Fibroblast of pulmonary artery (primary cell): ENCODE measurements at regions not wholly inside any gene's neighbourhood (a gene's known extent, or its start where the extent isn't known, plus 50 kb on each side); places are given as distances from the start of the nearest gene placed in this dataset.

Experiments used
- DNase-seq: peaks from one replicate; pipeline ENCODE4 v3.0.0-alpha.2; 2010; ENCODE audit warnings: low read depth
- H3K4me3 ChIP-seq: replicated peaks from 2 replicates; pipeline ENCODE4 v1.5.1; 2011; ENCODE audit warnings: low read depth, mild to moderate bottlenecking, control low read depth, low read length, moderate library complexity
- TF ChIP-seq, protein P1 (sequence below): IDR thresholded peaks from 2 replicates; pipeline ENCODE4 v1.5.1; 2011; ENCODE audit warnings: mild to moderate bottlenecking, control low read depth, low read length, inconsistent platforms; ENCODE audit errors: missing control alignments

DNA sequence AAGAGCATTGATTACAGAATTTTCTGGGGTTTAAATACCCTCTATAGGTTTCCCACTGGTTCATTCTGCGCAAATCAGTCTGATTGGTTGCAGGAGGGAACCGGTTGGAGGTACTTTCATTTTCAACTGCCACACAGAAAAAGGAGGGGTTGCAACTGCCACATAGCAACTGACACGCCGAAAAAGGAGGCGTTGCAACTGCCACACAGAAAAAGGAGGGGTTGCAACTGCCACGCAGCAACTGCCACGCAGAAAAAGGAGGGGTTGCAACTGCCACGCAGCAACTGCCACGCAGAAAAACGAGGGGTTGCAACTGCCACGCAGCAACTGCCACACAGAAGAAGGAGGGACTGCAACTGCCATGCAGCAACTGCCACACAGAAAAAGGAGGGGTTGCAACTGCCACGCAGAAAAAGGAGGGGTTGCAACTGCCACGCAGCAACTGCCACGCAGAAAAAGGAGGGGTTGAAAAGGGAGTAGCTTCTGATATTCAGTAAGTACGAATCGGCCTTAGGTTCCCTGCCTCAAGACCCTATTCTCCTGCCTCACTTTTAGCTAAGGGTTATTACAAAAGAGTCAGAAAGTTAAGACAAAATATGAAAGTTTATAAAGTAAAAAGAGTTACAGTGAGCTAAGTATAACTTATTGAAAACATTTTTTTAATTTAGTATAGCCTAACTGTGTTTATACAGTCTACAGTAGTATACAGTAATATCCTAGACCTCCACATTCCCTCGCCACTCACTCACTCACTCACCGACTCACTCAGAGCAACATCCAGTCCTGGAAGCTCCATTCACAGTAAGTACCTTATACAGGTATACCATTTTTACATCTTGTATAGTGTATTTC, 431.8 kb downstream of the KCTD8 start:
- no peak for DNase-seq
- no peak overlapping the region for H3K4me3 ChIP-seq
- TF ChIP-seq, protein P1, sequence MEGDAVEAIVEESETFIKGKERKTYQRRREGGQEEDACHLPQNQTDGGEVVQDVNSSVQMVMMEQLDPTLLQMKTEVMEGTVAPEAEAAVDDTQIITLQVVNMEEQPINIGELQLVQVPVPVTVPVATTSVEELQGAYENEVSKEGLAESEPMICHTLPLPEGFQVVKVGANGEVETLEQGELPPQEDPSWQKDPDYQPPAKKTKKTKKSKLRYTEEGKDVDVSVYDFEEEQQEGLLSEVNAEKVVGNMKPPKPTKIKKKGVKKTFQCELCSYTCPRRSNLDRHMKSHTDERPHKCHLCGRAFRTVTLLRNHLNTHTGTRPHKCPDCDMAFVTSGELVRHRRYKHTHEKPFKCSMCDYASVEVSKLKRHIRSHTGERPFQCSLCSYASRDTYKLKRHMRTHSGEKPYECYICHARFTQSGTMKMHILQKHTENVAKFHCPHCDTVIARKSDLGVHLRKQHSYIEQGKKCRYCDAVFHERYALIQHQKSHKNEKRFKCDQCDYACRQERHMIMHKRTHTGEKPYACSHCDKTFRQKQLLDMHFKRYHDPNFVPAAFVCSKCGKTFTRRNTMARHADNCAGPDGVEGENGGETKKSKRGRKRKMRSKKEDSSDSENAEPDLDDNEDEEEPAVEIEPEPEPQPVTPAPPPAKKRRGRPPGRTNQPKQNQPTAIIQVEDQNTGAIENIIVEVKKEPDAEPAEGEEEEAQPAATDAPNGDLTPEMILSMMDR = no peak

DNA sequence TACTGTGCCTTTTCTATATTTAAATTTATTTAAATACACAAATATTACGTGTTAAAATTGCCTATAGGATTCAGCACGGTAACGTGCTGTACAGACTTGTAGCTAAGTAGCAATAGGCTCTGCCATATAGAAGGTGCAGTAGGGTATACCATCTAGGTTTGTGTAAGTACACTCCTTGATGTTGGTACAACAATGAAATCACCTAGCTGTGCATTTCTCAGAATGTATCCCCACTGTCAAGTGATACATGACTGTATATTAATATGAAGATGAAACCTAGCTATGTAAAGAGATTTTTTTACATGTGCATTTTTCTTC, 431.2 kb downstream of the KCTD8 start:
- TF ChIP-seq, protein P1 = no peak
- no peak overlapping the region for H3K4me3 ChIP-seq
- DNase-seq = no peak

DNA sequence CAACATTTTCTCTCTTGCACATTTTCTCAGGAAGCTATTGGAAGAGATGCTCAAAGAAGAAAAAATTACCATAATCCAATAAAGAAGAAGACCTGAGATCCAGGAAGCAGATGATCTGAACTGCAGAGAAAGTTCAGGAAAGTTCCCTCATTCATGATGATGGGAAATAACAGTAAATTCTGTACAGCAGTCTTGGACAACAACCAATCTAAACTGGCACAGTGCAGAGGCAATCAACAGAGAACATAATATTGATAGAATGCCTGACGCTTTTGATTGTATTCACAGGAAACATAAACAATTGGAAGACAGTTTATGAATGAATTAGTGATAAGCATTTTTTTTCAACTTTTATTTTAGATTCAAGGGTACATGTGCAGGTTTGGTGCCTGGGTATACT, 428.9 kb downstream of the KCTD8 start:
- TF ChIP-seq, protein P1 = no peak
- DNase-seq = no peak

DNA sequence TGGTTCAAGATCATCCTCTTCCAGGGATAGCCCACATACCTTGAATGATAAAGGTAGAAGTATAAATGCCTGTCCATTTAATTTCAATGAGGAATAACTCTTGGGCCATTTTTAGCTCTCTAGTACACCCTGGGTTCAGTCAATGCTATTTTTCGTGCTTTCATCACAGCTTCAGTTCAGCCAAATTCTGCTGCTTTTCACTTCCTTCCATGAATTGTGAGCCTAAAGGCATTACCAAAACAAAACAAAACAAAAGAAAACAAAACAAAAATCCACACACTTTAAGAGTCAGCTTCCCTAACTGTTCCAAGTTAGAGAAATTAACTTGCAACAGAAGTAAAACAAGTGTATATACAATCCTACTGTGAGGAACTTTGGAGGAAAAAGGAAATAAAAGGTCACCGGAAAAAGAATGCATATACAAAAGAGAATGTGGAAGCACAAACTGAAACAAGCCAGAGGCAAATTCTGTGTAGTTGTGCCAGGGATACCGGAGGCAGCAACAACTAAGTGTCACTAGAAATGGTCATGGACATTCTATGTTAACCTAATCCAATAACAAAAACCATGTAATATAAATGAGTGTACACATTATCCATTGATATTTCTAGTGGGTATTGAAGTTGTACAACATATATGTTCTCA, 423.1 kb downstream of the KCTD8 start:
- TF ChIP-seq, protein P1 = no peak
- no peak for DNase-seq
- no peak overlapping the region for H3K4me3 ChIP-seq

More for the DNA sequence above, 428.9 kb downstream of the KCTD8 start:
- H3K4me3 ChIP-seq = no peak overlapping the region

DNA sequence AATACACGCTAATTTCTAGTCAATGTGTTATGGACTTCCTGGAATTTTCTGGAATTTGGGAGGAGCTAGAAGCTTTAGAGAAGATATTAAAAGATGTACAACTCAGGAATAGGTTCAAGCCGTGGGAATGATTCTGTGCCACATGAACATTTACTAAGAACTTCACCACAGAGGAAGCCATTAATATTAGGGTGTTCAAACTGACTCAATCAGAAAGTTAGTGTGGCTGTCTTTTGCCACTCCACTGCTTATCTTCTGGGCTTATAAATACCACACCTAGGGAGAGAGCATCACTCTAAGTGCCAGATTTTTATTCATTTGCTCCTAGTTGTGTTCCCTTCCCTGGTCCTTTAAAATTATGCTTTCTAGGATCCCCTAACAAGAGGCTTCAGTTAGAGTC, 409.8 kb downstream of the KCTD8 start:
- TF ChIP-seq, protein P1 = no peak
- no peak for DNase-seq
- H3K4me3 ChIP-seq = no peak overlapping the region

DNA sequence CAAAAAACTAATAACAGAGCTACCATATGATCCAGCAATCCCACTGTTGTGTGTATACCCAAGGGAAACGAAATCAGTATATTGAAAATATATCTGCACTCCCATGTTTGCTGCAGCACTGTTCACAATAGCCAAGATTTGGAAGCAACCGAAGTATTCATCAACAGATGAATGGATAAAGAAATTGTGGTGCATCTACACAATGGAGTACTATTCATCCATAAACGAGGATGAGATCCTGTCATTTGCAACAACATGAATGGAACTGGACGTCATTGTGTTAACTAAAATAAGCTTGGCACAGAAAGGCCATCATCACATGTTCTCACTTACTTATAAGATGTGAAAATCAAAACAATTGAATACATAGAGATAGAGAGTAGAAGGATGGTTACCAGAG, 402.1 kb downstream of the KCTD8 start:
- TF ChIP-seq, protein P1 = no peak
- no peak overlapping the region for H3K4me3 ChIP-seq
- DNase-seq = no peak

DNA sequence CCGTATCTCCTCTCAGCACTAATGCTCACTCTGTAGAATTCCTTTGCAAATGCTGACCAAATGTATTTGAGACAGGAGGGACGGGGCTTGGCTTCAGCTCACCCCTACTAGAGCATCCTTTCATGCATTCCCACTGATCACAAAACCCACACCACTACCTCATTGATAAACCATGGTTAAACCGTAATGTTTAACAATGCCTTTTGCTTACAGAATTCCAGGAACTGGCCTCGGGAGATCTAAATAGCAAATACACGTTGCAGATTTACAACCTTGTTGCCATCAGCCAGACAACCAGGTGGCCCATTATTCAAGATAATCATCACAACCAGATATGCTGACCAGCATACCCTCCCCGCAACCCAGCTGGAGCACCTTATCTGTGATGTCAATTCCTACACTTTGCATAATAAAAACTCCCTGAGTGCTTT, 391.9 kb downstream of the KCTD8 start:
- TF ChIP-seq, protein P1 = no peak
- no peak for DNase-seq
- no peak overlapping the region for H3K4me3 ChIP-seq
